Skin of body (tissue), 1 donor: ENCODE measurements at regions not wholly inside any gene's neighbourhood (a gene's known extent, or its start where the extent isn't known, plus 50 kb on each side); places are given as distances from the start of the nearest gene placed in this dataset.
"Not testable (repeated sequence)": the region's sequence is repeated elsewhere in the genome, so short reads cannot be mapped to it uniquely, and the experiment has no call there.

ENCODE experiments used
- DNase-seq: peaks from one replicate; lab custom pipeline; 2025; lab: John Stamatoyannopoulos, UW

- no peak for DNase-seq
Observed at GRCh38 chr4:94014484-94015136, 186.1 kb downstream of the ATOH1 start.

DNA sequence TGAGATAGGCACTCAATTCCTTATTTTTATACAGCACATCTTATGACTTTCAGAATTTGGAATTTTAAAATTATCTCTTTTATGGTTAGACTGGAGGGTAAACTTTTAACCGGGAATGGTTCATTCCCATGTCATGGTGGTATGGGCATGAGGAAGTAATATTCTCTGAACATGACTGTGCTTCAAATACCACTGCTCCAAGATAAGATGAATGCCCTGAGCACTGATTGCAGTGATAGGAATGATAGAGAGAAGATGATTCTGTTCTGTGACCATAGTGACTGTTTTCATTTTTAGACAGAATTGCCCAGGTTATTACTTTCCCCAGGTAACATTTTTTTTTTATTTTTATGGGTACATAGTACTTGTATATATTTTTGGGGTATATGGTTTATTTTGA lies 187.4 kb downstream of the ATOH1 start:
- DNase-seq, result no peak

DNA sequence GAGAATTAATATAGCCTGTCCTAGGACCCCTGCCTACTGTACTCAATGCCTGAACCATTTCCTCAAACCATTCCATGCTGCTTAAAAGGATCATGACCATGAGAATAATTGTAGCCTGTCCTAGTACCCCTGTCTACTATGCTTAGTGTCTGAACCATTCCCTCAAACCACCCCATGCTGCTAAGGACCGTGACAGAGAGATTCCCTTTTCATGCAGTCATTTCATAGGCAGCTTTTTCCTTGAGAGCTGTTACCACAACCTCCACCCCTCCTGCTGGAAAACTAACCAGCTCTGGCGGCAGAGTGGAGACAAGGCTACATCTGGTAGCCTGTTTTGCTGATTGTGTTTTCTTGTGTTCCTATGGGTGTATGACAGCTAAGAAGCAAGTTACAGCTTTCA lies 174.9 kb upstream of the SMARCAD1 start:
- DNase-seq, result peak; percentile 9

DNA sequence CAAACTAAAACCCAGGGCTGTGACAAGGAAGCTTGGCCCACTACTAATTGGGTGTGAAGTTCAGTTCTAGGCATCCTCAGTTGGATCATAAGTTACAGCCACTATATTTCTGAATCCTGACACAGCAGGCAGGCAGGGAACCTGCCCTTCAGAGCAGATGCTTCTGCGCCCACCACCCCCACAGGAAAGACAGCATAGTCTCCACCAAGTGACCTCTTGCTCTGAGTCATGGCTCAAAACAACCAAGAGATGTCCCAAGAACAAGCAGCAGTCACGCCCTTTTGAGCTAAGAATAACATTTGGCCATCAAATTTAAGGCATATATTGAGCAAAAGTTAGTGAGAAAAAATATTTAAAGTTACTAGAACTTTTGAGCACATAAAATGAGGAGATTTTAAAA lies 170.7 kb upstream of the SMARCAD1 start:
- no peak for DNase-seq

GRCh38 chr4:94038195-94038594 lies 169.5 kb upstream of the SMARCAD1 start:
- DNase-seq, result no peak

GRCh38 chr4:94039226-94039625 lies 168.4 kb upstream of the SMARCAD1 start:
- DNase-seq, result no peak

DNA sequence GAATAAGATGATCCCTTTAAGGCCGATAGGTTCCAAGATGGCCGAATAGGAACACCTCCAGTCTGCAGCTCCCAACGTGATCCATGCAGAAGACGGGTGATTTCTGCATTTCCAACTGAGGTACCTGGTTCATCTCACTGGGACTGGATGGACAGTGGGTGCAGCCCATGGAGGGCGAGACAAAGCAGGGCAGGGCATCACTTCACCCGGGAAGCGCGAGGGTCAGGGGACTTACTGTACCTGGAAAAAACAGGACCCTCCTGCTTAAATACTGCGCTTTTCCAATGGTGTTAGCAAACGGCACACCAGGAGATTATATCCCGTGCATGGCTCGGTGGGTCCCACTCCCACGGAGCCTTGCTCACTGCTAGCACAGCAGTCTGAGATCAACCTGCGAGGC lies 163.2 kb upstream of the SMARCAD1 start:
- not testable (repeated sequence) for DNase-seq

- no peak for DNase-seq
Observed at GRCh38 chr4:94063084-94063483, 144.6 kb upstream of the SMARCAD1 start.

- peak; percentile 45 for DNase-seq
Observed at GRCh38 chr4:94068753-94069719, 138.6 kb upstream of the SMARCAD1 start.

- no peak for DNase-seq
Observed at GRCh38 chr4:94076498-94076897, 131.2 kb upstream of the SMARCAD1 start.

DNA sequence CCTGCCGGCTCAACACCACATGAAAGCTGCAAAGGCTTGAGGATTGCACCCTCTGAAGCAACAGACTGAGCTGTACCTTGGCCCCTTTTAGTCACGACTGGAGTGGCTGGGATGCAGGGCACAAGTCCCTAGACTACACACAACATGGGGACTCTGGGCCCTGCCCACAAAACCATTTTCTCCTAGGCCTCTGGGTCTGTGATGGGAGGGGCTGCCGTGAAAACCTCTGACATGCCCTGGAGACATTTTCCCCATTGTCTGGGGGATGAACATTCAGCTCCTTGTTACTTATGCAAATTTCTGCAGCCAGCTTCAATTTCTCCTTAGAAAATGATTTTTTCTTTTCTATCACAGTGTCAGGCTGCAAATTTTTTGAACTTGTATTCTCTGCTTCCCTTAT lies 123.5 kb upstream of the SMARCAD1 start:
- no peak for DNase-seq

DNA sequence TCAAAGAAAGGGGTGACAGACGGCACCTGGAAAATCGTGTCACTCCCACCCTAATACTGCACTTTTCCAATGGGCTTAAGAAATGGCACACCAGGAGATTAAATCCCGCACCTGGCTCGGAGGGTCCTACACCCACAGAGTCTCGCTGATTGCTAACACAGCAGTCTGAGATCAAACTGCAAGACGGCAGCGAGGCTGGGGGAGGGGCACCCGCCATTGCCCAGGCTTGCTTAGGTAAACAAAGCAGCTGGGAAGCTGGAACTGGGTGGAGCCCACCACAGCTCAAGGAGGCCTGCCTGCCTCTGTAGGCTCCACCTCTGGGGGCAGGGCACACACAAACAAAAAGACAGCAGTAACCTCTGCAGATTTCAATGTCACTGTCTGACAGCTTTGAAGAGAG lies 108.5 kb upstream of the SMARCAD1 start:
- DNase-seq, result not testable (repeated sequence)

GRCh38 chr4:94112644-94113043 lies 95.0 kb upstream of the SMARCAD1 start:
- no peak for DNase-seq

DNA sequence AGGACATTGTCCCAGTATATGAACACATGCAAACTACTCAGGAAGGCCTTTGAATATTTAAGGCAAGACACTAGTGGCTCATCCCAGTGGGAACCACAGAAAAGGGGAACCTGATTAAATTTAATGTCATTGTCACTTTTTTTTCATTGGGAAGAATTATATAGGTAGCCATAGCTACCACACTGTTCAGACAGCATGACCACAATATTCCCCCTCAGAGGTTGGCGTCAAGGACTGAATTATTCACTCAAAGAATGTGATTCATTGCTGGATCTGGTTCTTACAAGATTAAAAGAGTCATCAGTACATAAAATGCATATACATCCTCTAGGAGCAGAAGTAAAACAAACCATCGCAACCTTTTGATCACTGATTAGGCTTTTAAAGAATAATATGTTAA lies 92.0 kb upstream of the SMARCAD1 start:
- DNase-seq, result no peak

DNA sequence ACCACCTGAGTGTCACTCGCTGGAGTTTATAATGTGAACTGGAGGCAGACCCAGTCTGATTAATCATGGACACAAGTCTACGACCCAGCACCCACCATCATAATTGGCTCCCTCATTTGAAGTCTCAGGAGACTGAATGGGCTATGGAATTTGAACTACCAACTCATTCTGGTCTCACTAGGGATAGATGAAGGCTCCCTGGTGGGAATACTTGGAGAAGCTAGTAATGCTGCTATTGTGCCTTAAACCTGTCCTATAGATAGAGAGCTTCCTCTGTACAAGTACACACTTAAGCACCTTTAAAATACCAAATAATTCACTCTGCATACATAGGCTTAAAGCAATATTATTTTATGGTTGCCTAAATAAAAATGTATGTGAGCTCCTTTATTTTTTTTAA lies 90.8 kb upstream of the SMARCAD1 start:
- DNase-seq, result no peak

DNA sequence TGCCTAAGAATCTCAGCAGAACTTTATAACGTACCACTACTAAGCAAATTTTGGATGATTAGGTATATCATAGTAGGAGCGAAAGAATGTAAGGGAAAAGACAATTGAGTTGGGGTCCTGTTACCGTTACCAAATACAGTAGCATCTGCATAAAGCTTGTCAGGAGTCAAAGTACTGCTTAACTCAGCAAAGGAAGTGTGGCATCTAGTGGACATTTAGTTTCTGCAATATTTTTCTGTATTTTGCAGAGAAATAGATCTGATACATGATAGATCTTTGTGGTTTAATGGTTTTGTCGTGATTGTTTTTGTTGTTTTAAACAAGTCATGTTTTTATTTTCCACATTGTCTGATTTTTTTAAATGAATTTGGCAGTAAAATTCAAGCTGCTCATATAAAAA lies 81.0 kb upstream of the SMARCAD1 start:
- no peak for DNase-seq

DNA sequence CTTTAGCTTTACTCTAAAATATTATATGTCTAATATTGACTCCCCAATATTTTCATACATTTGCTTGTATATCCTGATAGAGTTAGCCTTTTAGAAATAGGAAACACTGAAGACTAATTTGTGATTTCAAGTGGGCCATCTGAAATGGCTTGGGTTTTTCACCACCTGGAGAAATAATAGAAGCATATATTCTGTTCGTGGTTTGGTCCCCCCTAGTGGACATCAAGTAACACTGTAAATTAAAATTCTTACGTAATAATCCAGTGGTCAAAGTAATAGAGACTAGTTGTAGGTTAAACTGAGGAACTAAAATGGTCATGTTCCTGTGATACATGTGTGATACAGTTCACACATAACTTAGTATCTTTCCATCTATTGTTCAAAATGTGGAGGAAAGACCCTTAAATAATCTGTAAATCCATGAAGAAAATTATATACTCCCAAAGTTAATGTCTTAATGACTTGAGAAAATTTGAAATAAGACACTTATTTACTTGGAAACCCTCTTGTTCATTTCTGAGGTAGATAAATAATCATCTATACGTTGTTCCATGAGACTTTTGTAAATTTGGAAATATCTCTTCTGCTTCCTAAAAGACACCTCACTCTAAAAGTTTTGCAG lies 79.8 kb upstream of the SMARCAD1 start:
- DNase-seq, result no peak

- no peak for DNase-seq
Observed at GRCh38 chr4:94131212-94131611, 76.5 kb upstream of the SMARCAD1 start.

- no peak for DNase-seq
Observed at GRCh38 chr4:94135701-94136100, 72.0 kb upstream of the SMARCAD1 start.

- no peak for DNase-seq
Observed at GRCh38 chr4:94139931-94140612, 67.6 kb upstream of the SMARCAD1 start.

DNA sequence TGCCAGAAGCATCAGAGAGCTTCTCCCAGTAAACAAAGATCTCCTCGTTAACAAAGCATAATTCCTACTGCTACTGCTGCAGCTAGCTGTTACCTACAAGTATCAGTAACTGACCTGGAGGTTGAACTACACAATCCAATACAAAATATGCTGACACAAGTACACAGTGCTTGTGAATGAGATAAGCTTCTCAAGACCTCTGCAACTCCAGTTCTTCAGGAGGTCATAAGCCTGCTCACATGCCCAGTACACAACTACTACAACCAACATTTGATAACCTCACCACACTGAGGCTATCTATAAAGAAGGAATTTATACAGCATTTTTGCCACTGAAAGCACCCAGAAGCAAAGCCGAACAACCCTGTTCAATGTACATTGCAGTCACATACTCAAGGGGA lies 66.7 kb upstream of the SMARCAD1 start:
- no peak for DNase-seq

DNA sequence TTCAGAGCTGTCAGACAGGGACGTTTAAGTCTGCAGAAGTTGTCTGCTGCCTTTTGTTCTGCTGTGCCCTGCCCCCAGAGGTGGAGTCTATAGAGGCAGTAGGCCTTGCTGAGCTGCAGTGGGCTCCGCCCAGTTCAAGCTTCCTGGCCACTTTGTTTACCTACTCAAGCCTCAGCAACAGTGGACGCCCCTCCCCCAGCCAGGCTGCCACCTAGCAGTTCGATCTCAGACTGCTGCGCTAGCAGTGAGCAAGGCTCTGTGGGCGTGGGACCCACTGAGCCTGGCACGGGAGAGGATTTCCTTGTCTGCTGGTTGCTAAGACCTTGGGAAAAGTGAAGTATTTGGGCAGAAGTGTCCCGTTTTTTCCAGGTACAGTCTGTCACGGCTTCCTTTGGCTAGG lies 59.6 kb upstream of the SMARCAD1 start:
- DNase-seq, result not testable (repeated sequence)
